Ovary (tissue), 3 donors: ENCODE measurements at regions not wholly inside any gene's neighbourhood (a gene's known extent, or its start where the extent isn't known, plus 50 kb on each side); places are given as distances from the start of the nearest gene placed in this dataset.

Experiments
- CTCF ChIP-seq, 3 donors: fragments of 450-650 bp in 2 of 3; fragments of 200-600 bp in 1 of 3; IDR thresholded peaks; one replicate each; pipeline versions ENCODE4 v1.5.1 to v1.8.0; 2016 to 2022; ENCODE audit warnings: antibody characterized with exemption in 3 of 3, mild to moderate bottlenecking in 1 of 3
- EP300 ChIP-seq: sonication (generic); formaldehyde crosslinking; IDR thresholded peaks from one replicate; pipeline ENCODE4 v1.6.1; 2017; ENCODE audit warnings: antibody characterized with exemption
- POLR2A ChIP-seq: fragments of 450-650 bp; IDR thresholded peaks from one replicate; pipeline ENCODE4 v1.6.1; 2017; ENCODE audit warnings: antibody characterized with exemption, mild to moderate bottlenecking, moderate library complexity
- donor health status: DM: no; HTN: no; CAD: no.

GRCh38 chr2:8121826-8122513 lies 559.9 kb upstream of the ID2 start:
- no peak for TF ChIP-seq CTCF (IDR thresholded peaks at IDR 0.05)
- no peak for TF ChIP-seq POLR2A
- TF ChIP-seq EP300: no peak
